VCaP (cell line): ENCODE measurements at regions not wholly inside any gene's neighbourhood (a gene's known extent, or its start where the extent isn't known, plus 50 kb on each side); places are given as distances from the start of the nearest gene placed in this dataset.
A peak's percentile ranks its signal among the peaks of the same experiment; 100 is the strongest.

Source experiments
- H3K27ac ChIP-seq: fragments of 450-650 bp; 2 replicates; pipeline ENCODE4 v1.5.1; 2017
- TF ChIP-seq, protein P1 (sequence below): fragments of 450-650 bp; conservative IDR thresholded peaks from 2 replicates; pipeline ENCODE4 v1.5.1; 2017; ENCODE audit warnings: mild to moderate bottlenecking, moderate library complexity

GRCh38 chr19:30315159-30315558 is 57.0 kb upstream of the ZNF536 start:
- TF ChIP-seq, protein P1, sequence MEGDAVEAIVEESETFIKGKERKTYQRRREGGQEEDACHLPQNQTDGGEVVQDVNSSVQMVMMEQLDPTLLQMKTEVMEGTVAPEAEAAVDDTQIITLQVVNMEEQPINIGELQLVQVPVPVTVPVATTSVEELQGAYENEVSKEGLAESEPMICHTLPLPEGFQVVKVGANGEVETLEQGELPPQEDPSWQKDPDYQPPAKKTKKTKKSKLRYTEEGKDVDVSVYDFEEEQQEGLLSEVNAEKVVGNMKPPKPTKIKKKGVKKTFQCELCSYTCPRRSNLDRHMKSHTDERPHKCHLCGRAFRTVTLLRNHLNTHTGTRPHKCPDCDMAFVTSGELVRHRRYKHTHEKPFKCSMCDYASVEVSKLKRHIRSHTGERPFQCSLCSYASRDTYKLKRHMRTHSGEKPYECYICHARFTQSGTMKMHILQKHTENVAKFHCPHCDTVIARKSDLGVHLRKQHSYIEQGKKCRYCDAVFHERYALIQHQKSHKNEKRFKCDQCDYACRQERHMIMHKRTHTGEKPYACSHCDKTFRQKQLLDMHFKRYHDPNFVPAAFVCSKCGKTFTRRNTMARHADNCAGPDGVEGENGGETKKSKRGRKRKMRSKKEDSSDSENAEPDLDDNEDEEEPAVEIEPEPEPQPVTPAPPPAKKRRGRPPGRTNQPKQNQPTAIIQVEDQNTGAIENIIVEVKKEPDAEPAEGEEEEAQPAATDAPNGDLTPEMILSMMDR: no peak
- H3K27ac ChIP-seq: no peak overlapping the region

DNA sequence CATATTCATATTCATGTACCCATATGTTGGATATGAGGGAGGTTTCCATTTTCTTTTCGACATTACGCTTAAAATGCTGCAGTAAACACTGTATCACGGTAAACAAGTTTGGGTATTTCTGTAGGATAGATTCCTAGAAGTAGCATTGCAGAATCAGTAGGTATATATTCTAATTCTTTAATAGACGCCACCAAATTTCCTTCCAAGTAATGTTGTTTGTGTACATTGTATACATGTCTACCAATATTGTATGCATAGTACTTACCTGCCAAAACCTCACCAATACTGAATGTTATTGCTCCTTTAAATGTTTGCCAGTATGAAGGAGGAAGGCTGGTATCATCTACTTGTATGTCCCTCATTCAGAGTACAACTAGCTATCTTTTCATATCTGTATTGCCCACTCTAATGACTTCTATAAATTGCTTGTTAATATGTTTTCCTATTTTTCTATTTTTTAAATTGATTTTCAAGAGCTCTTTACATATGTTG is 56.1 kb upstream of the ZNF536 start:
- TF ChIP-seq, protein P1: no peak
- H3K27ac ChIP-seq: no peak overlapping the region

GRCh38 chr19:30316560-30317106 is 55.6 kb upstream of the ZNF536 start:
- H3K27ac ChIP-seq: no peak overlapping the region
- TF ChIP-seq, protein P1: no peak

DNA sequence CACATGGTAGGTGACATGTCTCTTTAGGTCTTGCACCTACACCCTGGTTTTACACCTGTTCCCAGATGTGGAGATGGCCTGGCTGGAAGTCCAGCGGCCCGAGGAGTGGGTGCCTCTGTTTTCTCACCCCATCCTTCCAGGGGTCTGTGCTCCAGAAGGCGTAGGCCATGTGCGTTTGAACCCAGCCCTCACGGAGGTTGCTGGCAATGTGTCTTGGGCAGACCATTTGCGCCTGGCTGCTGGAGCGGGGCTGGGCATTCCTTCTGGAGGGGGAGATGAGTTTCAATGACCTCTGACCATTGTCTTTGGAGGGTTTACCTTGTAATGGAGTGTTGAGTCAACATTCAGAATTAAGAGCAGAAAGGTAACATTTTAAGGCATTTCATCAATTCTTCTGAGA is 54.8 kb upstream of the ZNF536 start:
- TF ChIP-seq, protein P1: no peak
- no peak overlapping the region for H3K27ac ChIP-seq

- TF ChIP-seq, protein P1: no peak
- H3K27ac ChIP-seq: no peak overlapping the region
Observed at GRCh38 chr19:30318261-30318660, 53.9 kb upstream of the ZNF536 start.

DNA sequence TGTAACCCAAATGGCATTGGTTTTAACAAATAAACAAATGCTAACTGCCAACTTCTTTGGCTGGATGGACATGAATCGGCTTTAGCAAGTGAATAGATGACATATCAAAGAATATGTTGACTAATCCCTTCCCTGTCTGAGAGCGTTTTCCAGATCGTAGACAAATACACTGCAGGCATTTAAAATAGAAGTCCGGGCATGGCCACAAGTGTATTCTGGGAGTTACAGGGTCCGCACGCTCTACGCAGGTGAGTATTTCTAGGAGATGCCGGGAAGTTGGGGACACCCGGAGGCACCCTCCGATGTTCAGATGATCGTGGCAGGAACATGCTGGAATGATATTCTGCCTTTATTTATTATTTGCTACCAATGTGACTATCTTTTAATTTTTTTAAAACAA is 53.2 kb upstream of the ZNF536 start:
- 0 out of 2 replicates have a peak overlapping the region, but pooled peaks have one; percentile 3 for H3K27ac ChIP-seq
- TF ChIP-seq, protein P1: no peak

DNA sequence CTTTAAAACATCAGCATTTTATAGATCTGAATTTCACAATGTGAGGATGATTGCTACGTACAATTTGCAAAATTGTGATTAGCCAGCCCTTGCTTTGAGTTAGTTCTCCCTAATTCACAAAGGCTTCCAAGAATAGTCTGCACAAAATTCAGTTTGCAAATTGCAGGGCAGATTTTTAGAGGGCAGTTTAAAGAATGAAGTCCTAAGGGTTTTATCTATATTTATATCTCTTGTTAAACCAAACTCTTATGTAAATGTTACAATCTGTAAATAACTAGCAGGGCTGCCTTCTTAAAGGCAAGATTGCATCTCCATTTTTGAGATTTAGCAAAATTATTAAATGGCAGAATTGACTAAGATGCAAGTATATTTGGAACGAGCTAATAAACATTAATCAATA is 52.8 kb upstream of the ZNF536 start:
- 0 out of 2 replicates have a peak overlapping the region, but pooled peaks have one; percentile 3 for H3K27ac ChIP-seq
- TF ChIP-seq, protein P1: no peak
